Cerebellar nuclear complex (tissue), 1 donor: ENCODE measurements at regions not wholly inside any gene's neighbourhood (a gene's known extent, or its start where the extent isn't known, plus 50 kb on each side); places are given as distances from the start of the nearest gene placed in this dataset.

ENCODE experiments used
- DNase-seq, 2 experiments: peaks; one replicate each; lab custom pipeline; 2025; lab: John Stamatoyannopoulos, UW

DNA sequence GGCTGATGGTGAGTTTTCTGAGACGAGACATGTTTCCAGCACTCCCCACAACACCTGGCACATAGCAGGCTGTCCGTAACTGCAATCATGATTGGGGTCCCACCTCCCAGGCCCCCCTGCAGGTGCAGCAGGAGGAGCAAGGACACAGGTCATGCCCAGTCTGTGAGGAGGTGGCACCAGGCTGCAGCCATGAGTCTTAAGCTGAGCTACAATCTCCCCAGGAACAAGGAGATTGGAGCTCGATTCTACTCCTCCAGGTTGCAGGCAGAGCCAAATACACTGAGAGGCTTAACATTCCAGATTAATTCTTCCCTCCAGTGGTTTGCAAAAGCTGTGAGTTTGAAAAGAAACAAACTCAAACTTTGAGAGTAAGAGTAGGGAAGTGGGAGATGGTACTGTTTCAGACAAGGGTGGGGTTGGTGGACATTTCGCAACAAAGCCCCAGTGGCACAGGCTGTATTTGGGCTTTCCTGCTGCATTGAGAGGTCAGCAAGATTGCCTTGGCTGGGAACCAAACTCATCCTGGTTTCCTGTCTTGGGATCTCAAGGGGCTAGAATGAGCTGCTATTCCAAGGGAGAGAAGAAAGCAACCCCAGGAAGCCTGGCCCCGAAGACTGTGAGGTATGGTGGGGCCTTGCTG, 64.8 kb upstream of the GALNT2 start:
- DNase-seq = no peak

DNA sequence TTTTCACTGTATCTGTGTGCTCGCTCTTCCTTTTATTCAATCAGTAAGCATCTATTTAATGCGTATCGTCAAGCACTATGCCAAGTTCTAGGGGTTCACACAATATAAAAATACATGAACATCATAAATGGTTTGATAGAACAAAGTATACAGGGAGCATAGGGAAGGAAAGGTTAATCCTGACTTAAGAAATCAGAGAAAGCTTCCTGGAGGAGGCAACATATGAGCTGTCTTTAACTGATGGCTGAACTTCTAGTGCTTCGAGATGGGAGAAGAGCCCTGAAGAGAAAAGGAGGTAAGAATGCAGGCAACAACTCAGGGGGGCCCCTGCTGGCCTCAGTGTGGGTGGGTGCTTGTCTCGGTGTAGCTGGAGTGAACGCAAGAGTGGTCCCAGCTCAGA, 63.6 kb upstream of the GALNT2 start:
- DNase-seq = no peak

GRCh38 chr1:230005040-230005439, 62.0 kb upstream of the GALNT2 start:
- no peak for DNase-seq

DNA sequence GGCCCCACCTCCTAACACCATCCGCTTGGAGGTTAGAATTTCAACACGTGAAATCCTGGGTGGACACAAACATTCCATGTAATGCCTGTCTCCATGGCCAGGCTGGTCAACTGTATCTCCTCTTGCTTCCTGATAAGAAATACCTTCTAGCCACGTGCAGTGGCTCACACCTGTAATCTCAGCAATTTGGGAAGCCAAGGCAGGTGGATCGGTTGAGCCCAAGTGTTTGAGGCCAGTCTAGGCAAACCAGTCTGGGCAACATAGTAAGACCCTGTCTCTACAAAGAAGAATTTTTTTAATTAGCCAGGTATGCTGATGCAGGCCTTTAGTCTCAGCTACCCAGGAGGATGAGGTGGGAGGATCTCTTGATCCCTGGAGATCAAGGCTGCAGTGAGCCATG, 58.3 kb upstream of the GALNT2 start:
- DNase-seq = no peak

GRCh38 chr1:230009611-230010313, 57.3 kb upstream of the GALNT2 start:
- no peak for DNase-seq

- DNase-seq = no peak
These were observed 56.3 kb upstream of the GALNT2 start for GRCh38 chr1:230010603-230011332.

DNA sequence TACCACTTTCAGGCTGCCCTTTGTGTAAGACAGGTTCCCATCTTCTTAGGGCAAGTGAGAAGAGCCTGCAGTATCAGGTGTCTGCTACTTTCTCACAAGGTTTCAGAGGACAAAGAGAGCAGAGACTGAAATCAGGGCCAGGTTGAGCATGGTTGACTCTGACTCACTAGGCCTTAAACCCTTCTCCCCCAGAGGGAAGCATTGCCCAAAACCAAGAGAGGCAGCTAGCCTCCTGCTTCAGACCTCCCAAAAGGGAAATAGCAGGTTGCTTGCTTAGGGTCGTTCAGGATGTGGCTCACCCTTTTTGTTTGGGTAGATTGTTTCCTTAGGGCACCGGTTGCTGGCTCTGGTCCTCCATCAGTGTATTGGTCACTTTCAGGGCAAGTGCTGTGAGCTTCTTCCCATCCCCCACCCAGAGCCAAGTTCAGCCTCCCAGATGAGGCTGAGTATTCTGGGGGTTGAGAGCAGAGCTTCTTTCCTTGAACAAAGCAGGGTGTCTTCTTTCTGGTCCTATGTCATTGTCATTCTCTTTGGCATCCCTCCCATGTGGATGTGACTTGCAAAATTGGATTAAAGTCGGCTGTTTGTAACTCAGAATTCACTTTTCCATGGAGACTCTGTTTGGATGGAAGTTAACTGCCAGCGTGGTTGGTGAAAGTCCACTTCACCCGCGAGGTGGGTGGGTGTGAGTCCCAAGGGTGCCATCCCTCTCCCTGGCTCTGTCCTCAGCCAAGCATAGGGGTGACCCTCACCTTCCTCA, 55.5 kb upstream of the GALNT2 start:
- DNase-seq = no peak

DNA sequence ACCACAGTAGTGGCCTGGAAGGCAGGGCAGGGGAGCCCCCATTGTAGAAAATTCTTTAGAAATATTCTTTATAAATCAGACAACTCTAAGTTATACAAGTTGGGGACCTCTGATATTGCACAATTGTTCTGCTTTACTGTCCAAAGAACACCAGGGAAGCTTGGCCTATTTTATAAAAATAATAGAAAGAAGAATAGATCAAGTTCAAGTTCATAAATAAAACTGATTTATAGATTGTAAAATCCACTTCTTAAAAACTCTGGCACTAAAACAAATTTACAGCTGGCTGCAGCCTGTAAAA, 55.0 kb upstream of the GALNT2 start:
- no peak for DNase-seq

GRCh38 chr1:230012741-230013140, 54.3 kb upstream of the GALNT2 start:
- DNase-seq = no peak

- no peak for DNase-seq
These were observed 50.9 kb upstream of the GALNT2 start for GRCh38 chr1:230016159-230016558.
